T47D (cell line): ENCODE measurements at regions not wholly inside any gene's neighbourhood (a gene's known extent, or its start where the extent isn't known, plus 50 kb on each side); places are given as distances from the start of the nearest gene placed in this dataset.
A peak's percentile ranks its signal among the peaks of the same experiment; 100 is the strongest.

Experiments used
- DNase-seq, 2 experiments: peaks; one replicate each; pipeline versions ENCODE4 v3.0.0 to v3.0.0-alpha.2; 2011 to 2012; ENCODE audit warnings: low read depth in 1 of 2, low spot score in 1 of 2
- JUND ChIP-seq: IDR thresholded peaks from 2 replicates; pipeline ENCODE4 v1.6.1; 2012; ENCODE audit warnings: low read depth
- in situ Hi-C: cut with HindIII; loops from 2 replicates; pipeline ENCODE4 v1.10.0; 2016; ENCODE audit warnings: low sequenced_read_pairs, low pct_unique_long_range_greater_than_20kb

DNA sequence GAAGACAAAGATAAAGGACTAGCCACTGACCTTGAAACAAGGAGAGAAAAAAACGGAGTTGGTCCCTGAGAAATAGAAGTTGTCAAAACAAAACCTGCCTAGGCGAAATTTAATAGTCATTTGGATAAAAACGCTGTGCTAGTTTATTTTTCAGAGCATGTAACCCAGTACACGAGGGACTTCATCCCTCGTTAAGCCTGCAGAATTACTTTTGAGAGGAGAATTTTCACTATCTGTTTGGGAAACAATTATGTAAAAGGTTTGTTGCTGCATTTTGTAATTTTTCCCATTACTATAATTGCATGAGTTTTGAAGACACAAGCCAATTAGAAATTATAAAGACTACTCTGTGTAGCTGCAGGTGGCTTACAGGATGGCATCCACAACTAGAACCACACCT, 71.6 kb upstream of the MAP3K7 start:
- in situ Hi-C loops, result no loop called here
- no peak for DNase-seq
- TF ChIP-seq JUND, result no peak

DNA sequence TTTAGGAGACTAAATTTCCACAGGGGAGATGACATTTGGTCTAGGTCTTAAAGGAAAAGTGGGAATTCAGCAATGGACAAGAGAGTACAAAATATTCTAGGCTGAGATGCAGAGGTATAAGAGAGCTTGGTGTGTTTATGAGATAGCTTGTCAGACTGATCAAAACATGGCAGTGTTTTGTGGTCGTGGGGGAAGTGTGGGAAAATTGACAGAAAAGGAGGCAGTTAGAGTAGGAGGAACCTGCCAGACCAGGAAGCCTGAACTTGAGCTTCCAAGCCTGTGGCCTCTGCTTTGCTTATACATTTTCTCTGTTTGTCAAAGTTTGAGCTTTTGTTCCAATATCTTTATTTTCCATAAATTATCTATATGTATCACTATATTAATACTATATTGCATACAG, 69.5 kb upstream of the MAP3K7 start:
- in situ Hi-C loops, result no loop called here
- DNase-seq, result no peak
- no peak for TF ChIP-seq JUND

DNA sequence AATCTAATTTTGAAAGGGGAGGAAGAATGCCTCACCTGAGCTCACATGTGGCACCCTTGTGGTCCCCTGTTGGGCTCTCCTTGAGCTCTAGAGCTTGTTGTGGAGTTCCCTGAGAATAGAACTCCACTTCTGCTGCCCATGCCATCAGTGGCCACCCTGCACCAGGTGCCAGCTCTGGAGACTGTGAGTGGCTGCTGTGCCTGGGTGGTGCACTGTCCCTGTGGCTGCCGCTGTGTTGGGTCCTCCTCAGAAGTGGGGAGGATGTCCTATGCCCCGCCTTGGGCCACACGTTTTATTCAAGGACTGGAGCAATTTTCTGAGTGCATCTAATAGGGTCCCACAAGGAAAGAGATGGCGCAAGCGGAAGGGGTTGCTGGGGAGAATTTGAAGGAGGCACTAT, 67.9 kb upstream of the MAP3K7 start:
- TF ChIP-seq JUND, result no peak
- DNase-seq, result no peak
- in situ Hi-C loops, result no loop called here

DNA sequence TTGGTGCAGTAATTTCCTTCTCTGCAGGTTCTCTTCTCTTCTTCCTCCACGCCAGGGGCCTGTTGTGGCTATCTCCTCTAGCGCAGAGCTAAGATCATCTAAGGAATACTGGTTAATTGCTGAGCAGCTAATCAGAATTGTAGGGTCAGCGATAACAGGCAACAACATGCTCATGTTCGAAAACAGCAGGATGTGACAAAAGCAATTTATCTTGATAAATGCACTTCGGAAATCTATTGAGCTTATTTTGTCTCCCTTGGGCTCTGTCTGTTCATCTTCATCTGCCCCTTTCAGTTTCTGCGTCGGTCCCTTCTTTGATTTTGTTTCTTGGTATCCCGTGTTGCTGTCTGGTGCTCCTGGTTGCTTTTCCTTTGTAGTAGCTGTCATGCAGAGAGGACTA, 67.3 kb upstream of the MAP3K7 start:
- in situ Hi-C loops, result no loop called here
- no peak for TF ChIP-seq JUND
- no peak for DNase-seq

DNA sequence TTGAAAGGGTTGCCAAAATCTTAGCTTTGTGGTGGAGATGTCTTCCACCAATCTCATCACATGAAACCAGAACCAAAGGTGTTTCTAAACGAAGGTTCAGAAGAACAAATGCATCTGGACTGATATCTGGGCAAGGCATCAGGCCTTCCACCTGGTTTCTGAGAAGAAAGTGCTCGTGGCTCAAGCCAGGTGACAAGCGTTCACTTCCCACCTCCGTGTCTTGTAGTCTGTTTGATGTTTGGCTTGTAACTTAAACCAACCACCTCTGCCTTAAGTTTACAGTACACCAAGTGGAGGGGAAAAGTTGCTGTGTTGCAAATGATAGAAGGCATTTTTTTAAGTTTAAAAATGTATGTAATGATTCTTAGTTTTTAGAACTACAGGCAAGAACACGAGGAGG, 66.9 kb upstream of the MAP3K7 start:
- no peak for TF ChIP-seq JUND
- in situ Hi-C loops, result no loop called here
- no peak for DNase-seq

DNA sequence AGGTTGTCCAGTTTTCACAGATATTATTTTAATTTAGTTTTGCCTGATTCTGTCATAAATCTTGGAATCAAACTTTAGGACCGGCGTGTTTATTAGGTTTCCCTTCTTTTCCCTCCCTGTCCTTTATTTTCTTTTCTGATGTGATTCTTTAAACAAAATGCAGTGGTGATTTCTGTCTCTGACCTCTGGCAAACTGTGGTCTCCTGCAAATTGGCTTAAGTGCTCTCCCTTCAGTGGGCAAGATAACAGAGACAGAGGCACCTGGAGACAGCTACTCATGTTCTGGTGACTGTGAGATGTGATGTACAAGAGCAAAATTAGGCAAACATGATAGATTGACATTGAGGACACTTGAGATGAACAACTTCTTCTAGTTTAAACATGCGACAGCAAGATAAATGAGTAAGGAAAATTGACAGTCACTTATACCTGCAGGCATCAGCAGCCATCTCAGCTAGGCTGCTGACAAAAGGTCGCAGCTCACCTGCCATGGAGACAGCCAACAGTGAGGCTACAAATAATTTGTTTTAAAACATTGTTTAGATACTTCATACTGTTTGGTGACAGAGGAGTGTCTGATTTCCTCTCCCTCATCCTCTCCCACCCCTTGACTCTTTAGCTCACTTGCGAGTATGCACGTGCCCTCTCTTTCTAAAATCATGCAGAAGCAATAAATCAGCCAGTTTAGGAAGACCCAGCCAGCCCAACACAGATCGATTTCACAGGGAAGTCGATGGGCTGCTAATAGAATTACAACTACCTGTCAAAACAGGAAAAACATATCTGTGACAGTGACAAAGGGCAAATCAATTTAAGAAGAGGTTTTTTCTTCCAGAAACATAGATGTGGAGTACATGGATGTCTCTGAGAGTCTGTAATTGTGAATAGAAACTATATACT, 63.4 kb upstream of the MAP3K7 start:
- in situ Hi-C loops, result no loop called here
- TF ChIP-seq JUND, result no peak
- no peak for DNase-seq

DNA sequence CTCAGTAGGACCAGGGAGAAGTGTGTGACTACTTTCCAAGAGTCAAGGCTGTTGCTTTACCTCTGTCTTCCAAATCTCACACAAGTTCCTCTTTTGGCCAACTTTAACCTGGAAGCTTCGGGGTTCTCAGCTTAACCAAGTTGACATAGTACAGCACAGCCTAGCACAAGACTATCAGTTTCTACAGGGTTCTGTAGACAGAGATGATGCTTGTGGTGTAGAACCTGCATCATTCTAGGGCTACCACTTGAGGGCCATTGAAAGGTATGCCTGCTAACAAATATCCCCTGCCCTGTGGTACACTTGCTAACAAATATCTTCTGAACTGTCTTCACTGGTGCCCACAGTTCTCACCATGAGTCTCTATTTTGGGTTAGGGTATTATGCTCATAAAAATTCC, 62.0 kb upstream of the MAP3K7 start:
- no peak for TF ChIP-seq JUND
- in situ Hi-C loops, result no loop called here
- DNase-seq, result no peak

DNA sequence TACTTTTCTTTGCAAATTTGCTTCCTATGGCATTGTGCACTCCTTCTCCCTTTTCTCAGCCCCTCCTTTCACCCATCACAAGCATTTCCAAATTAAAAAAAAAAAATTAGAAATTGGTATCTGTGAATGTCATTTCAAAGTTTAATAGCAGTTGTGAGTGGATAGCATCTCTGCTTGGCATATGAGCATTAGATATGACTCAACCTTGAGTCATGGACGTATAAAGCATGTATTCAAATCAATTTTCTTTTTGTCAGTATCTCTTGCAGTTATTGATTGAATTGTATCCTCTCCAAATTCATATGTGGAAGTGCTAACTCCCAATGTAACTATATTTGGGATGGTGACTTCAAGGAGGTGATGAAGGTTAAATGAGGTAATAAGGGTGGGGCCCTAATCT, 60.1 kb upstream of the MAP3K7 start:
- TF ChIP-seq JUND, result no peak
- in situ Hi-C loops, result no loop called here
- no peak for DNase-seq

DNA sequence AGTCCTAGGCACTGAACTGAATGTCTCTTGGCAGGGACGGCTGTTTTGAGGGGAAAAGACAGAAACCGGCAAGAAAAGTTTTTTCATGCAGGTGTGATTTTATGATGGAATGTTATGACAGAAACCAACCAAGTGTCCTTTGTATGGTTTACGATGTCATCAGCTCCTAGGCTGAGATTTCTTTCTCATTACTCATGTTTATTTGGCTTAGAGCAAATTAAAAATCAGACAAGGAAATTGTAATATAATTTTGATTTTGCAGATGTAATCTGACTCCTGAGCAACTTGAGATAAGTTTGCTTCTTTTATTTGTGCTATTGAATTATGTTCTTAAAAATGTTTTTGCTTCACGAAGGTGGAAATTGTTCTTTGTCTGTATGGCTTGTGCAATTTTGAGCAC, 58.8 kb upstream of the MAP3K7 start:
- peak in 1 of 2 experiments; percentile 3 for DNase-seq
- TF ChIP-seq JUND, result no peak
- in situ Hi-C loops, result no loop called here

DNA sequence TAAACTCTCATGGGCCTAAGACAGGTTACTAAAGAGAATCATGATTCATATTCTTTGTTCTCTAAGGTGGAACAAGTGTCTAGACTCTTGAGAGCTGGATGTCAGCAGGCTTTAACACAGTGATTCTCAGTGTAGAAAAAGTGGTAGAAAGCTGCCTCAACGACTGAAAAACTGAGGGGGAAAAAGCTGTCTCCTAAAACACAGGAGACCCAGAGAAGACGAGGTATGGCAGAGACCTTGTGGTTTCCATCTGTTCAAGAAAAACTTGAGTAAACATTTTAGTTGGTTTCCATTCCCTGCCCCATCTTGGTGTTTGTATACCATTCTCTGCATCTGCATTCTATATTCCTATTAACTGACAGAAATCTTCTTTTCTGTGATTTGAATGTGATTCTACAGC, 57.6 kb upstream of the MAP3K7 start:
- DNase-seq, result no peak
- no peak for TF ChIP-seq JUND
- in situ Hi-C loops, result no loop called here

DNA sequence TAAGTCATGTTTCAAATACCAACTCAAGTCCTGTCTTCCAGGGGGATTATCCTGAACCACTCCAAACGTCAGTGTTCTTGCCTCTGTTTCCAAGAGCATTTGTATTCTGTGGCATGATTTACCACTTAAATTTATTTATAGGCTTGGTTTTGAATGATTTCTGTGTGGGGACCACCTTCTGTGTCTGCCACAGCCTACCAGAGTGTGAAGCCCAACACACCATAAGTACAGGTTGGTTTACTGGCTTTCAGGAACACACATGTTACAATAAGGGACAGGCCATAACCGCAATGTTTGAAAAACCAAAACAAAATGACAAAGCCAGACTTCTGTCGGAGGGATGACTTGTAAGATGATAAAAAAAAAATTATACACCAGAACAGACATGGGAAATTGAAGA, 56.5 kb upstream of the MAP3K7 start:
- TF ChIP-seq JUND, result no peak
- no peak for DNase-seq
- in situ Hi-C loops, result no loop called here

DNA sequence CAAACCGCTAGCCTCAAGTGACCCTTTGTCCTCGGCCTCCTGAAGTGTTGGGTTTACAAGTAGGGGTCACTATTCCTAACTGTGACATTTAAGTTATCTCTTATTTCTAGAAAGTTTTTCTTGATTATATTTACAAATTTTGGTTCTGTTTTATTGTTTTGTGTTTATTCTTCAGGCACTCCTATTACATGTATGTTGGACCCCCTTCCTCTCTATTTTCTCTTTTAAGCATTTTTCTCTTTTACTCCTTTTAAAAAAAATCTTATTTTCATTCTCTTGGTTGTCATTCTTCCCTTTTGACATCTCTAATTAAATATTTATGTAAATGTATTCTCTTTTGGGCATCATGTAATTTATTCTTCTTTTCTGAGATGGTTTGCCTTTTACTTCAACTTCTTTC, 50.4 kb upstream of the MAP3K7 start:
- in situ Hi-C loops, result no loop called here
- no peak for DNase-seq
- no peak for TF ChIP-seq JUND
